ENCODE measurements at regions not wholly inside any gene's neighbourhood (a gene's known extent, or its start where the extent isn't known, plus 50 kb on each side); places are given as distances from the start of the nearest gene placed in this dataset.

GRCh38 chr6:41996997-41997396 is 53.3 kb upstream of the TAF8 start:
- WGBS, 5 donors, result 45 to 51% (median 46%) methylated on average over 2 of the region's 2 CpGs
- intact Hi-C loops (cut with DNase I; ENCODE audit: low total_unique reads), result no loop called here
- H3K4me1 ChIP-seq, result peaks cover 0 to 4% (median 0%) of the 10 kb centered on the region in 4 donors
- H3K36me3 ChIP-seq, result peaks cover 0 to 33% (median 31%) of the 10 kb centered on the region in 4 donors
- H3K27me3 ChIP-seq, result no peaks in the 10 kb centered on the region
- no peaks in the 10 kb centered on the region for H3K9me3 ChIP-seq
- no peak overlapping the region for H3K4me3 ChIP-seq
- DNase-seq, result peak in 1 of 2 donors; percentile 31
- no peak overlapping the region for H3K27ac ChIP-seq
- TF ChIP-seq POLR2A (IDR thresholded peaks at IDR 0.05), result no peak
- no peak for TF ChIP-seq EP300 (IDR thresholded peaks at IDR 0.05)
- no peak for TF ChIP-seq CTCF (IDR thresholded peaks at IDR 0.05)
- no peak for TF ChIP-seq POLR2AphosphoS5 (IDR thresholded peaks at IDR 0.05)

- no peak overlapping the region for H3K27ac ChIP-seq
- DNase-seq, result no peak
- 76 to 90% (median 83%) methylated on average over 2 of the region's 2 CpGs for WGBS, 5 donors
Observed at GRCh38 chr6:41997456-41997855, 52.9 kb upstream of the TAF8 start.

More at GRCh38 chr6:41997456-41997855, 52.9 kb upstream of the TAF8 start:
- Histone ChIP-seq H3K9me3 (no peaks in the 10 kb centered on the region), H3K36me3 (peaks cover 0 to 38% (median 36%) of the 10 kb centered on the region in 4 donors), H3K27me3 (no peaks in the 10 kb centered on the region), H3K4me3 (no peak overlapping the region), H3K4me1 (peaks cover 0 to 4% (median 0%) of the 10 kb centered on the region in 4 donors)
- intact Hi-C loops (cut with DNase I; ENCODE audit: low total_unique reads), result no loop called here
- no peak for TF ChIP-seq EP300 (IDR thresholded peaks at IDR 0.05)
- no peak for TF ChIP-seq CTCF (IDR thresholded peaks at IDR 0.05)
- TF ChIP-seq POLR2A (IDR thresholded peaks at IDR 0.05), result no peak
- TF ChIP-seq POLR2AphosphoS5 (IDR thresholded peaks at IDR 0.05), result no peak
